HEK293 (cell line): ENCODE measurements at regions not wholly inside any gene's neighbourhood (a gene's known extent, or its start where the extent isn't known, plus 50 kb on each side); places are given as distances from the start of the nearest gene placed in this dataset.

Experiments
- CTCF ChIA-PET: fragments of 350-600 bp; formaldehyde crosslinking; extraction: SDS; loops from one replicate; lab custom pipeline; 2021; ENCODE audit warnings: antibody characterized with exemption; lab: Yijun Ruan, JAX
- POLR2A ChIA-PET: fragments of 300-600 bp; formaldehyde crosslinking; extraction: SDS; loops from one replicate; lab custom pipeline; 2020; ENCODE audit warnings: antibody characterized with exemption, inconsistent platforms; lab: Yijun Ruan, JAX
- H3K27ac ChIP-seq: fragments of 200-500 bp; sonication (Bioruptor generic); 2 replicates; pipeline ENCODE4 v1.5.1; 2014; ENCODE audit warnings: low read depth, low read length, control low read depth, inconsistent platforms; ENCODE audit errors: extremely low read depth
- H3K36me3 ChIP-seq, 2 experiments: fragments of 200-500 bp in 1 of 2; sonication (Bioruptor generic) in 1 of 2; 1 replicate in 1 of 2; 2 replicates in 1 of 2; pipeline ENCODE4 v1.5.1; 2014 to 2017; ENCODE audit warnings: inconsistent platforms in 2 of 2, low read length in 2 of 2; ENCODE audit not compliant: control insufficient read depth in 2 of 2, insufficient read depth in 1 of 2
- H3K4me1 ChIP-seq: fragments of 200-500 bp; sonication (Bioruptor generic); 2 replicates; pipeline ENCODE4 v1.5.1; 2014; ENCODE audit warnings: mild to moderate bottlenecking, low read length, inconsistent platforms; ENCODE audit not compliant: control insufficient read depth, insufficient read depth
- H3K4me3 ChIP-seq: 2 replicates; pipeline ENCODE4 v1.5.1; 2011; ENCODE audit warnings: low read depth, mild to moderate bottlenecking, control low read depth, low read length, moderate library complexity
- H3K9me3 ChIP-seq: fragments of 200-500 bp; sonication (Bioruptor generic); 2 replicates; pipeline ENCODE4 v1.5.1; 2014; ENCODE audit warnings: low read depth, low read length, inconsistent platforms; ENCODE audit not compliant: control insufficient read depth, insufficient read depth
- KLF17 ChIP-seq: fragments of 450-650 bp; formaldehyde crosslinking; IDR thresholded peaks from 2 replicates; pipeline ENCODE4 v1.5.1; 2016; ENCODE audit warnings: missing biosample characterization, missing genetic modification characterization
- TRIM28 ChIP-seq: IDR thresholded peaks from 2 replicates; pipeline ENCODE4 v1.6.1; 2011; ENCODE audit warnings: low read length, control low read depth, borderline replicate concordance
- WT1 ChIP-seq: fragments of 450-650 bp; formaldehyde crosslinking; IDR thresholded peaks from 2 replicates; pipeline ENCODE4 v1.5.1; 2016; ENCODE audit warnings: missing biosample characterization, missing genetic modification characterization
- ZBTB1 ChIP-seq: fragments of 450-650 bp; formaldehyde crosslinking; IDR thresholded peaks from 2 replicates; pipeline ENCODE4 v1.5.1; 2016; ENCODE audit warnings: missing biosample characterization, missing genetic modification characterization
- ZBTB26 ChIP-seq: fragments of 450-650 bp; formaldehyde crosslinking; optimal IDR thresholded peaks from 2 replicates; pipeline ENCODE3; 2016; ENCODE audit warnings: missing biosample characterization, mild to moderate bottlenecking, missing genetic modification characterization
- ZBTB7A ChIP-seq: fragments of 450-650 bp; formaldehyde crosslinking; IDR thresholded peaks from 2 replicates; pipeline ENCODE4 v1.5.1; 2016; ENCODE audit warnings: low read depth, missing biosample characterization, missing genetic modification characterization
- ZNF174 ChIP-seq: fragments of 450-650 bp; formaldehyde crosslinking; IDR thresholded peaks from 2 replicates; pipeline ENCODE4 v1.5.0; 2017; ENCODE audit warnings: missing biosample characterization, mild to moderate bottlenecking, missing genetic modification characterization
- ZNF274 ChIP-seq, 2 experiments: fragments of 200-500 bp in 1 of 2; fragments of 450-650 bp in 1 of 2; sonication (Bioruptor generic) in 1 of 2; formaldehyde crosslinking in 1 of 2; IDR thresholded peaks; 2 replicates each; pipeline versions ENCODE4 v1.5.1 to v1.6.1; 2014 to 2016; ENCODE audit warnings: borderline replicate concordance in 1 of 2, inconsistent platforms in 1 of 2, low read length in 1 of 2, missing biosample characterization in 1 of 2, missing genetic modification characterization in 1 of 2
- ZNF302 ChIP-seq: fragments of 450-650 bp; formaldehyde crosslinking; IDR thresholded peaks from 2 replicates; pipeline ENCODE4 v1.5.1; 2016; ENCODE audit warnings: missing biosample characterization, missing genetic modification characterization, low read depth
- ZNF341 ChIP-seq: fragments of 450-650 bp; formaldehyde crosslinking; IDR thresholded peaks from 2 replicates; pipeline ENCODE4; 2016; ENCODE audit warnings: low read depth, missing biosample characterization, missing genetic modification characterization
- ZNF350 ChIP-seq: fragments of 450-650 bp; formaldehyde crosslinking; IDR thresholded peaks from 2 replicates; pipeline ENCODE4 v1.5.0; 2017; ENCODE audit warnings: missing biosample characterization, mild to moderate bottlenecking, missing genetic modification characterization
- ZNF423 ChIP-seq: fragments of 450-650 bp; formaldehyde crosslinking; IDR thresholded peaks from 2 replicates; pipeline ENCODE4 v1.5.1; 2016; ENCODE audit warnings: missing biosample characterization, missing genetic modification characterization
- ZNF426 ChIP-seq: fragments of 450-650 bp; formaldehyde crosslinking; IDR thresholded peaks from 2 replicates; pipeline ENCODE4 v1.5.1; 2017; ENCODE audit warnings: missing biosample characterization, missing genetic modification characterization, mild to moderate bottlenecking, inconsistent platforms, moderate library complexity
- ZNF518A ChIP-seq: fragments of 450-650 bp; formaldehyde crosslinking; conservative IDR thresholded peaks from 2 replicates; pipeline ENCODE4 v1.5.1; 2016; ENCODE audit warnings: low read depth, missing biosample characterization, missing genetic modification characterization
- ZNF530 ChIP-seq: fragments of 450-650 bp; formaldehyde crosslinking; IDR thresholded peaks from 2 replicates; pipeline ENCODE4 v1.5.1; 2016; ENCODE audit warnings: low read depth, missing biosample characterization, missing genetic modification characterization
- ZNF549 ChIP-seq: fragments of 450-650 bp; IDR thresholded peaks from 2 replicates; pipeline ENCODE4 v1.5.1; 2018; ENCODE audit warnings: missing biosample characterization, missing genetic modification characterization, mild to moderate bottlenecking, inconsistent platforms, moderate library complexity
- ZNF610 ChIP-seq: fragments of 450-650 bp; formaldehyde crosslinking; IDR thresholded peaks from 2 replicates; pipeline ENCODE4 v1.5.1; 2016; ENCODE audit warnings: missing biosample characterization, missing genetic modification characterization, borderline replicate concordance
- ZNF639 ChIP-seq: fragments of 450-650 bp; formaldehyde crosslinking; IDR thresholded peaks from 2 replicates; pipeline ENCODE4 v1.5.1; 2016; ENCODE audit warnings: missing biosample characterization, missing genetic modification characterization
- ZNF654 ChIP-seq: fragments of 450-650 bp; formaldehyde crosslinking; IDR thresholded peaks from 2 replicates; pipeline ENCODE4 v1.5.1; 2016; ENCODE audit warnings: low read depth, missing biosample characterization, missing genetic modification characterization
- ZNF776 ChIP-seq: fragments of 450-650 bp; formaldehyde crosslinking; IDR thresholded peaks from 2 replicates; pipeline ENCODE4 v1.5.0; 2017; ENCODE audit warnings: missing biosample characterization, missing genetic modification characterization, borderline replicate concordance

- ChIA-PET CTCF (no interaction called here), POLR2A (no interaction called here)
- H3K4me3 ChIP-seq = no peak overlapping the region
- no peaks in the 10 kb centered on the region for H3K4me1 ChIP-seq
- no peaks in the 10 kb centered on the region for H3K36me3 ChIP-seq
- H3K27ac ChIP-seq = no peak overlapping the region
- no peaks in the 10 kb centered on the region for H3K9me3 ChIP-seq
- TF ChIP-seq ZNF350 (no peak), TRIM28 (no peak), ZNF274 (IDR thresholded peaks at IDR 0.05; ENCODE audit: low read length) (no peak), ZNF274 (tag by site-specific recombination; IDR thresholded peaks at IDR 0.05; ENCODE audit: borderline replicate concordance) (no peak), ZNF639 (no peak), ZBTB26 (tag by site-specific recombination) (no peak), ZNF518A (tag by site-specific recombination) (no peak), ZNF530 (tag by site-specific recombination) (no peak)
- TF ChIP-seq, all 188 proteins: peak for 0
Observed at GRCh38 chr16:62701426-62701825, 665.2 kb upstream of the CDH8 start.

- Histone ChIP-seq H3K9me3 (no peaks in the 10 kb centered on the region), H3K4me1 (no peaks in the 10 kb centered on the region), H3K4me3 (no peak overlapping the region), H3K36me3 (no peaks in the 10 kb centered on the region), H3K27ac (no peak overlapping the region)
- no peak for TF ChIP-seq ZBTB7A (tag by site-specific recombination)
- CTCF ChIA-PET = no interaction called here
- POLR2A ChIA-PET = no interaction called here
Observed at GRCh38 chr16:62700426-62701294, 664.4 kb upstream of the CDH8 start.

GRCh38 chr16:62692685-62693084, 656.4 kb upstream of the CDH8 start:
- ChIA-PET CTCF (no interaction called here), POLR2A (no interaction called here)
- Histone ChIP-seq H3K4me3 (no peak overlapping the region), H3K27ac (no peak overlapping the region), H3K9me3 (no peaks in the 10 kb centered on the region), H3K4me1 (no peaks in the 10 kb centered on the region), H3K36me3 (no peaks in the 10 kb centered on the region)
- TF ChIP-seq ZNF174 (tag by site-specific recombination) = no peak
- TF ChIP-seq ZNF341 (tag by site-specific recombination) = no peak
- no peak for TF ChIP-seq KLF17 (tag by site-specific recombination)
- TF ChIP-seq ZNF654 = no peak
- TF ChIP-seq ZNF302 (tag by site-specific recombination) = no peak
- TF ChIP-seq ZNF426 (tag by site-specific recombination) = no peak
- no peak for TF ChIP-seq ZNF776 (tag by site-specific recombination)
- no peak for TF ChIP-seq ZBTB1 (tag by site-specific recombination)
- TF ChIP-seq ZNF610 (tag by site-specific recombination) = no peak
- TF ChIP-seq ZNF423 (tag by site-specific recombination) = no peak
- TF ChIP-seq ZNF549 (tag by site-specific recombination) = no peak
- no peak for TF ChIP-seq WT1 (tag by site-specific recombination)
